ENCODE measurements at regions not wholly inside any gene's neighbourhood (a gene's known extent, or its start where the extent isn't known, plus 50 kb on each side); places are given as distances from the start of the nearest gene placed in this dataset.
"Not testable (repeated sequence)": the region's sequence is repeated elsewhere in the genome, so short reads cannot be mapped to it uniquely, and the experiment has no call there.

DNA sequence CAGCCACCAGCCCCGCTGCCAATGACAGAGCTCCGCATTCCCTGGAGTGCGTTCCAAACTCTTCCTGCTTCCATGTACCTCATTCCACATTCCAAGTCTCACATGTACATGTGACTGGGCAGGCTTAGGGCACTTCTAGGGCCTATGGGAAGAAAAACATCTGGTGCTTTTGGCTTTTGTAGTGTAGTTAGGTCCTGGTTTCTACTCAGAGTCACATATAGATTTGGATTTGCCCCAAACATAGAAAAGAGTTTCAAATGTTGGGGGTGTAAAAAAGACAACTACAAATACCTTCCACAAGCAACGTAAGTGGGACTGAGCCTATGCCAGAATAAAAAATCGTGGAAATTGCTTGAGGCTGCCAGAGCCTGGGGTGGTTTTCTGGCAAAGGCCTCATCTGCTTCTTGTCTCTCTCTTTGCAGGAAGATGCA lies 84.1 kb downstream of the ZNF467 start:
- H3K27ac ChIP-seq: no peak overlapping the region
- TF ChIP-seq, protein P1, sequence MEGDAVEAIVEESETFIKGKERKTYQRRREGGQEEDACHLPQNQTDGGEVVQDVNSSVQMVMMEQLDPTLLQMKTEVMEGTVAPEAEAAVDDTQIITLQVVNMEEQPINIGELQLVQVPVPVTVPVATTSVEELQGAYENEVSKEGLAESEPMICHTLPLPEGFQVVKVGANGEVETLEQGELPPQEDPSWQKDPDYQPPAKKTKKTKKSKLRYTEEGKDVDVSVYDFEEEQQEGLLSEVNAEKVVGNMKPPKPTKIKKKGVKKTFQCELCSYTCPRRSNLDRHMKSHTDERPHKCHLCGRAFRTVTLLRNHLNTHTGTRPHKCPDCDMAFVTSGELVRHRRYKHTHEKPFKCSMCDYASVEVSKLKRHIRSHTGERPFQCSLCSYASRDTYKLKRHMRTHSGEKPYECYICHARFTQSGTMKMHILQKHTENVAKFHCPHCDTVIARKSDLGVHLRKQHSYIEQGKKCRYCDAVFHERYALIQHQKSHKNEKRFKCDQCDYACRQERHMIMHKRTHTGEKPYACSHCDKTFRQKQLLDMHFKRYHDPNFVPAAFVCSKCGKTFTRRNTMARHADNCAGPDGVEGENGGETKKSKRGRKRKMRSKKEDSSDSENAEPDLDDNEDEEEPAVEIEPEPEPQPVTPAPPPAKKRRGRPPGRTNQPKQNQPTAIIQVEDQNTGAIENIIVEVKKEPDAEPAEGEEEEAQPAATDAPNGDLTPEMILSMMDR (conservative IDR thresholded peaks at IDR 0.05): no peak

- H3K27ac ChIP-seq: no peak overlapping the region
- TF ChIP-seq, protein P1 (conservative IDR thresholded peaks at IDR 0.05): no peak
Measured at GRCh38 chr7:149688836-149689235, 84.6 kb downstream of the ZNF467 start.

DNA sequence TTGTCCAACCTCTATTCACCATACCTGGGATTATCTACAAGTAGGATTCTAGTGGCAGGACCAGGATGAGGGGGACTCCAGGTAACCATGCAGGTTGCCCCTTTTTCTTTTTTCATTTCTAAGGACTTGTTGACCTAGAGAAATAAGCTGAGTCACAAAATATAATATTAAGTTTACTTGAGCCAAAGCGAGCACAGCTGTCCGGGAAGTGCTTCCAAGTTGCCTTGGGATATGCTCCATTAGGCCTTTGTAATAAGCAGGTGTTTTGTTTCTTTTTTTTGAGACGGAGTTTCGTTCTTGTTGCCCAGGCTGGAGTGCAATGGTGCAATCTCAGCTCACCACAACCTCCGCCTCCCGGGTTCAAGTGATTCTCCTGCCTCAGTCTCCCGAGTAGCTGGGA lies 85.6 kb downstream of the ZNF467 start:
- H3K27ac ChIP-seq: not testable (repeated sequence)

- H3K27ac ChIP-seq: no peak overlapping the region
- TF ChIP-seq, protein P1 (conservative IDR thresholded peaks at IDR 0.05): no peak
Measured at GRCh38 chr7:149686449-149686848, 86.9 kb downstream of the ZNF467 start.

DNA sequence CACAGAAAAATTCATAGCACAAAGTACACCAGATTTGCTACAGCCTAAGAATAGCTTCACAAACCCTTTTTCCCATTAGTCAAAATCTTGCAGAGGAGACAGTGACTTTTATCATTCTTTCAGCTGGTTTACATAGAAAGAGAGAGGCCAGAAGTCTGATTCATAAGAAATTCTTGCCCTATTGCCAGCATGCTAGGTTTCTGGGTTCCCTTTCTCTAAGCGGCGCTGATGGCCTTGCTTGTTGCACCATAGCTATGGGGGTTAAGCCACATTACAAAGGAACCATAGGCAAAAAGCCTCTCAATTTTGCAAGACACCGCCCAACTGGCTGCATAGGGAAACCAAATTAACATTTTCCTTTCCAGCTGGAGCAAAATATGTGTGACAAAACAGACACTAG lies 87.4 kb downstream of the ZNF467 start:
- TF ChIP-seq, protein P1 (conservative IDR thresholded peaks at IDR 0.05): no peak
- H3K27ac ChIP-seq: no peak overlapping the region

DNA sequence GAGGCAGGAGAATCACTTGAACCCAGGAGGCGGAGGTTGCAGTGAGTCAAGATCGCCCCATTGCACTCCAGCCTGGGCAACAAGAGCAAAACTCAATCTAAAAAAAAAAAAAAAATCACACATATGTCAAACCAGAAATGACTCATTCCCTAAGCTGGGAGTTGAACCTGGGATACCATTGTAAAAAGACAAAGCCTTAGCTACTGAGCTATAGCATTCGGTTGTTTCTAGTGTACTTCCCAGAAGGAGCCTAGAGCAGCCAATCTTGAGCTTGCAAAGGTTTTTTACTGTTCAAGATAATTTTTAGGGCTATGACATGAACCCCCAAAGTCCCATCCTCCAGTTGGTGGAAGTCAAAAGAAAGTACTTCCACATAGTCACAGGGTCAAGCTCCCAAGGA lies 87.9 kb downstream of the ZNF467 start:
- TF ChIP-seq, protein P1 (conservative IDR thresholded peaks at IDR 0.05): no peak
- H3K27ac ChIP-seq: no peak overlapping the region

GRCh38 chr7:149683898-149684297 lies 89.5 kb downstream of the ZNF467 start:
- H3K27ac ChIP-seq: no peak overlapping the region
- TF ChIP-seq, protein P1 (conservative IDR thresholded peaks at IDR 0.05): no peak

GRCh38 chr7:149683181-149683580 lies 90.2 kb downstream of the ZNF467 start:
- TF ChIP-seq, protein P1 (conservative IDR thresholded peaks at IDR 0.05): no peak
- H3K27ac ChIP-seq: no peak overlapping the region
